H1 (cell line): ENCODE measurements at regions not wholly inside any gene's neighbourhood (a gene's known extent, or its start where the extent isn't known, plus 50 kb on each side); places are given as distances from the start of the nearest gene placed in this dataset.

Experiments used
- CEBPB ChIP-seq: IDR thresholded peaks from 2 replicates; pipeline ENCODE4 v1.6.1; 2012; ENCODE audit warnings: low read depth, low read length
- TAF1 ChIP-seq: IDR thresholded peaks from 2 replicates; pipeline ENCODE4 v1.6.1; 2011; ENCODE audit warnings: mild to moderate bottlenecking, low read depth, low read length

- no peak for TF ChIP-seq CEBPB
- no peak for TF ChIP-seq TAF1
Measured at GRCh38 chr12:79515530-79515935, 175.2 kb downstream of the PAWR start.
